Erythroblast (primary cell): ENCODE measurements at regions not wholly inside any gene's neighbourhood (a gene's known extent, or its start where the extent isn't known, plus 50 kb on each side); places are given as distances from the start of the nearest gene placed in this dataset.

ENCODE experiments used
- GATA1 ChIP-seq: IDR thresholded peaks from 2 replicates; pipeline ENCODE4 v1.6.1; 2011; ENCODE audit warnings: low read depth, mild to moderate bottlenecking, control low read depth, low read length, moderate library complexity
- POLR2A ChIP-seq: IDR thresholded peaks from 2 replicates; pipeline ENCODE4 v1.6.1; 2011; ENCODE audit warnings: mild to moderate bottlenecking, low read length

DNA sequence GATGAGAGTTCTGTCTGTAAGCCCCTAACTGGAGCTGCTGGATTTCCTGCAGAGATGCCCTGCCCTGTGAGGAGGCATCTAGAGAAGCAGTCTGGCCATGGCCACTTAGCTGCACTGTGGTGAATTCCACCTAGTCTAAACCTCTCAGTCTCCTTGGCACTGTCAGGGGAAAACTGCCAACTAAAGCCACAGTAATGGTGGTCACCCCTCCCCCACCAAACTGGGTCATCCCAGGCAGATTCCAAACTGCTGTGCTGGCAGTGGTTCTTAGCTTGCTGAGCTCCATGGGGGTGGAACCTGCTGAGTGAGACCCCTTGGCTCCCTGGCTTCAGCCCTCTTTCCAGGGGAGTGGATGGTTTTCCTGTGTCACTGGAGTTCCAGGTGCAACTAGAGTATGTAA, 740.6 kb downstream of the RWDD3 start:
- TF ChIP-seq POLR2A (no peak), GATA1 (no peak)
